Mononuclear cell (primary cell): ENCODE measurements at regions not wholly inside any gene's neighbourhood (a gene's known extent, or its start where the extent isn't known, plus 50 kb on each side); places are given as distances from the start of the nearest gene placed in this dataset.

ENCODE experiments used
- H3K27me3 ChIP-seq: 2 replicates; pipeline ENCODE4 v1.6.0; 2011; ENCODE audit warnings: low read length, control low read depth; ENCODE audit not compliant: insufficient read depth
- H3K4me1 ChIP-seq: 2 replicates; pipeline ENCODE4 v1.5.1; 2011; ENCODE audit warnings: mild to moderate bottlenecking, low read length, control low read depth; ENCODE audit not compliant: insufficient read depth
- H3K4me3 ChIP-seq: 2 replicates; pipeline ENCODE4 v1.5.1; 2011; ENCODE audit warnings: mild to moderate bottlenecking, low read length, moderate library complexity
- H3K9me3 ChIP-seq: 2 replicates; pipeline ENCODE4 v1.5.1; 2011; ENCODE audit warnings: low read depth, mild to moderate bottlenecking, control low read depth, low read length

DNA sequence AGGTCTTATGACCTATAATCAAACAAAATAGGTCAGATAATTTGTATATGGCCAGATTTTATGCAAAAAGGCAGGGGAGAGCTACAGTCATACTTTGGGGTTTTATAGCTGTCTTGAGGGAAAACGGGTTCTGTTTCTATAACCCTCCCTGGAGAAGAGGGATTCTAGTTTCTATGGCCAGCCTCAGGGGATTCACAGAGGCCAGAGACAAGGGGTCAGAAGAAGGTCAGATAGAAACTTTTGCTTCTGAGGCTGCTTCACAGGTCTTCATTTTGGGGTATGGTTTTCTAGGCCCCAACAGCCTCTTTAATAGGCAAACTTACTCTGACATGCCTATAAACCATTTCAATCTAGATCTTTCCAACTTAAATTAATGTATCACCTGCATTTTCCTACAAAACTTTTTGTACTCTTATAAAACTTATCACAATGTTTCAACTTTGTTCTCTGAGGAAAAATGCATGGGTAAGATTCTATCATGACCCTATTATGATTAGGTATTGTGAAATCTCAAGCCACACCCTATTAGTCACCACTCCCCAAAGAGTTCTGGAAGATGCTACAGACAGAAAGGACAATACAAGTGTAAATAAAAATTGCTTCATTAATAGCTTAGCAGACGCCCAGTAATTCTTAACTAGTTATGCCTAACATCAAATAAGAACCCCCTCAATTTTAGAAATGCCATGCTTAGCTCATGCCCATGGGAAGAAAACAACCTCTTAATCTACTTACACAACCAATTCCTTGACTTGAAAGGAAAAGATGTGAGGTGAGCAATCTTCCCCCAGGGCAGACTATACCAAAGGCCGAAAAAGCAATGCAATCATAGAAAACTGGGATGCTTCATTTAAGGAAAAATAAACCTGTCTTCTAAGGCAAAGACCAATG is 396.6 kb downstream of the TLR4 start:
- H3K4me3 ChIP-seq, result no peak overlapping the region
- H3K9me3 ChIP-seq, result no peaks in the 10 kb centered on the region
- H3K27me3 ChIP-seq, result no peaks in the 10 kb centered on the region
- no peaks in the 10 kb centered on the region for H3K4me1 ChIP-seq

GRCh38 chr9:118104363-118104762 is 400.2 kb downstream of the TLR4 start:
- H3K9me3 ChIP-seq, result no peaks in the 10 kb centered on the region
- H3K27me3 ChIP-seq, result no peaks in the 10 kb centered on the region
- no peaks in the 10 kb centered on the region for H3K4me1 ChIP-seq
- H3K4me3 ChIP-seq, result no peak overlapping the region

DNA sequence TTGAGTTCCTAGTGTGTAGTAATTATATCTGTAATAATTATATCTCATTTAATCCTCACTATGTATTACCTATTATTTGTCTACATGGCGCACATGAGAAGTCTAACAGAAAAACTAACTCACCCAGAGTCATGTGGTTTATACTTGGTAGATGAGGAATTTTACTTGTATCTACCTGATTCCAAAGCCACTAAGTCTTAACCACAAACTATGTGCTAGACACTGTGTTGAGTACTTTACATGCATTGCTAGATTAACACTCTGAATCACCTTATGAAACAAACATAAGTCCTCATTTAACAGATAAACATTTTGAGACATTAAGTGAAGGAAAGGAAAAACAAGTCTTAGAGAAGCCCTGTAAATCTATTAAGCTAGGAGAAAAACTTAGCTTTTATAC is 404.8 kb downstream of the TLR4 start:
- Histone ChIP-seq H3K27me3 (no peaks in the 10 kb centered on the region), H3K4me3 (no peak overlapping the region), H3K9me3 (no peaks in the 10 kb centered on the region), H3K4me1 (no peaks in the 10 kb centered on the region)

- H3K4me1 ChIP-seq, result no peaks in the 10 kb centered on the region
- H3K9me3 ChIP-seq, result no peaks in the 10 kb centered on the region
- no peak overlapping the region for H3K4me3 ChIP-seq
- no peaks in the 10 kb centered on the region for H3K27me3 ChIP-seq
Measured at GRCh38 chr9:118109542-118109941, 405.3 kb downstream of the TLR4 start.

DNA sequence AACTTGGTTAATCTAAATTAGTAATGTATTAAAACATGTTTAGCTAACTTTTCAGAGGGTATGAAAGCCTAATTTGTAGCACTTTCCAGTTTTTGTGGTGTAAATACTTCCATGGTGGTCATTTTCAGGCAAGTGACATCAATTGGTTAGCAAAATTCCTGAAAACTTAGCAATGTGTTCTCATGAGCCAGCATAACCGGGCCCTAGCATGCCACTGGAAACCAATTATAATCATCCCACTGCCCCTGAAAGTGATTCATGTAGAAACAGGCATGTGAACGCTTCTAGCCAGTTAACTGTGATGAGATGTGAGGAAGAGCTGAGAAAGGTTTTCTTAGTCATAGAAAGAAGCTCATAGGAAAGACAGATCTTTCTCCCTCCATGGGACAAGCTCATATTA is 417.2 kb downstream of the TLR4 start:
- Histone ChIP-seq H3K27me3 (no peaks in the 10 kb centered on the region), H3K4me1 (no peaks in the 10 kb centered on the region), H3K4me3 (no peak overlapping the region), H3K9me3 (no peaks in the 10 kb centered on the region)

GRCh38 chr9:118128313-118128712 is 424.1 kb downstream of the TLR4 start:
- H3K9me3 ChIP-seq, result no peaks in the 10 kb centered on the region
- H3K27me3 ChIP-seq, result no peaks in the 10 kb centered on the region
- no peaks in the 10 kb centered on the region for H3K4me1 ChIP-seq
- H3K4me3 ChIP-seq, result no peak overlapping the region

GRCh38 chr9:118129541-118129940 is 425.3 kb downstream of the TLR4 start:
- H3K9me3 ChIP-seq, result no peaks in the 10 kb centered on the region
- H3K4me1 ChIP-seq, result no peaks in the 10 kb centered on the region
- no peaks in the 10 kb centered on the region for H3K27me3 ChIP-seq
- H3K4me3 ChIP-seq, result no peak overlapping the region

- Histone ChIP-seq H3K27me3 (no peaks in the 10 kb centered on the region), H3K4me3 (no peak overlapping the region), H3K4me1 (no peaks in the 10 kb centered on the region), H3K9me3 (no peaks in the 10 kb centered on the region)
Measured at GRCh38 chr9:118148990-118149389, 444.8 kb downstream of the TLR4 start.

- Histone ChIP-seq H3K4me3 (no peak overlapping the region), H3K27me3 (no peaks in the 10 kb centered on the region), H3K4me1 (no peaks in the 10 kb centered on the region), H3K9me3 (no peaks in the 10 kb centered on the region)
Measured at GRCh38 chr9:118156846-118157245, 452.6 kb downstream of the TLR4 start.

GRCh38 chr9:118162716-118163115 is 458.5 kb downstream of the TLR4 start:
- Histone ChIP-seq H3K4me3 (no peak overlapping the region), H3K4me1 (no peaks in the 10 kb centered on the region), H3K9me3 (no peaks in the 10 kb centered on the region), H3K27me3 (no peaks in the 10 kb centered on the region)

DNA sequence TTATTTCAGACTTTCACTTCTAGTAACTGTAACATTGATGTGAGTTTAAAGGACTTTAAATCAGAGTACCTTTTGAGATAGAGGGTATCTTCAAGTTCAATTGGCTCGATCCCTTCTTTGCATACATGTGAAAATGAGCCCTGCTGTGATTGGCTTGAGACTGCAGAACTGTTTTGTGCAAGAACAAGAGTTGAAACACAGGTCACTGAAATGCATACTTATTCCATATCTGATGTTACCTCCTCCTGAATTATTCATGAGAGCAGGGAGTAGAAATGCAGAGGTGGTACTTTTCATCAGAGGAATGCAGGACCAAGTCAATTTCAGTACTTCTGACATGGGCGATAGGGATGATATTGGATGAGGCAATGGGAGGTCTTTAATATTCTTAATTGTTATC is 459.5 kb downstream of the TLR4 start:
- H3K4me1 ChIP-seq, result no peaks in the 10 kb centered on the region
- H3K9me3 ChIP-seq, result no peaks in the 10 kb centered on the region
- H3K27me3 ChIP-seq, result no peaks in the 10 kb centered on the region
- H3K4me3 ChIP-seq, result no peak overlapping the region

DNA sequence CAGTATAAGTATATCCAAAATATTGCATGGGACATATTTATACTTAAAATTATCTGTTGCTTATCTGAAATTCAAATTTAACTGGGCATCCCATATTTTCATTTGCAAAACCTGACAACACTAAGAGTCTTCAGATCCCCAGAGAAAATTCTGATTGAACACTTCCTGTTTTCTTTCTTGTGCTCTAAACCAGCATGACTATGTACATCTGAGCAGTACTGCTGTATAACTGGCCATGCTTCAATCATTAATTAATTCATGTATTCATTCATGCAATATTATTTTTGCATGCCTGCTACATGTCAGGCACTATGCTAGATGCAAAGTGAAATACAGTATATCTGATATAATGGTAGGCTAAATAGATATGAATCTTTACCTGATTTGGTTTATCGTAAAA is 461.2 kb downstream of the TLR4 start:
- Histone ChIP-seq H3K27me3 (no peaks in the 10 kb centered on the region), H3K9me3 (no peaks in the 10 kb centered on the region), H3K4me1 (no peaks in the 10 kb centered on the region), H3K4me3 (no peak overlapping the region)

GRCh38 chr9:118170032-118170955 is 466.1 kb downstream of the TLR4 start:
- no peak overlapping the region for H3K4me3 ChIP-seq
- H3K4me1 ChIP-seq, result no peaks in the 10 kb centered on the region
- H3K27me3 ChIP-seq, result no peaks in the 10 kb centered on the region
- no peaks in the 10 kb centered on the region for H3K9me3 ChIP-seq

- no peaks in the 10 kb centered on the region for H3K27me3 ChIP-seq
Measured at GRCh38 chr9:118177241-118177640, 473.0 kb downstream of the TLR4 start.

DNA sequence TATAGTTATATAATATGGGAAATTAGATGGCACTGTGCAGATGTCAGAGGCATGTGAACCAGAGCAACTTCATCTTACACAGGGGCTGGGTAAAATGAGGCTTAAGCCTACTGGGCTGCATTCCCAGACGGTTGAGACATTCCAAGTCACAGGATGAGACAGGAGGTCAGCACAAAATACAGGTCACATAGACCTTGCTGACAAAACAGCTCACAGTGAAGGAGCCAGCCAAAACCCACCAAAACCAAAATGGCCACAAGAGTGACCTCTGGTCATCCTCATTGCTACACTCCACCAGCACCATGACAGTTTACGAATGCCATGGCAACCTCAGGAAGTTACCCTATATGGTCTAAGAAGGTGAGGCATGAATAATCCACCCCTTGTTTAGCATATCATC is 479.4 kb downstream of the TLR4 start:
- H3K4me1 ChIP-seq, result no peaks in the 10 kb centered on the region
- no peak overlapping the region for H3K4me3 ChIP-seq
- H3K27me3 ChIP-seq, result no peaks in the 10 kb centered on the region
- no peaks in the 10 kb centered on the region for H3K9me3 ChIP-seq

More at GRCh38 chr9:118177241-118177640, 473.0 kb downstream of the TLR4 start:
- Histone ChIP-seq H3K4me1 (no peaks in the 10 kb centered on the region), H3K4me3 (no peak overlapping the region), H3K9me3 (no peaks in the 10 kb centered on the region)
